ENCODE measurements at regions not wholly inside any gene's neighbourhood (a gene's known extent, or its start where the extent isn't known, plus 50 kb on each side); places are given as distances from the start of the nearest gene placed in this dataset.

GRCh38 chr6:91669154-91669870, 1082.4 kb upstream of the MAP3K7 start:
- DNase-seq = peak; percentile 74

GRCh38 chr6:91667596-91667995, 1080.7 kb upstream of the MAP3K7 start:
- DNase-seq = no peak

GRCh38 chr6:91664327-91664959, 1077.6 kb upstream of the MAP3K7 start:
- DNase-seq = no peak

DNA sequence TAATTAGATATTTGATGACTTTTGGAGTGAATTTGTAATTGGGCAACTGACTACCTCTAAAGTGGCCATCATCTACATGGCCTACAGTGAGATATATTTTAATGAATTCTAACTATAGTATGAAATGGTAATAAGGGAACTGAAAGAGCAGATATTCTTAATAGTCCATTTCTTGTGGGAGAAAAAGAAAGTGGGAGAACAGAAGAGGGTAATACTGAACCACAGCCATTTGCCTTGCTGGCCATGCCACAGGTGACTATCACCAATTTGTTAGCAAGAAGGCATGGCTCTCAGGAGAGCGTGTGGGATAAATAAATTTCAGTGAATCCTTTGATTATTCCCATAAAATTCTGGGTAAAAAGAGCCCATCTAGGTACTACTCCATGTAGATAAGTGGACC, 1074.0 kb upstream of the MAP3K7 start:
- DNase-seq = no peak

DNA sequence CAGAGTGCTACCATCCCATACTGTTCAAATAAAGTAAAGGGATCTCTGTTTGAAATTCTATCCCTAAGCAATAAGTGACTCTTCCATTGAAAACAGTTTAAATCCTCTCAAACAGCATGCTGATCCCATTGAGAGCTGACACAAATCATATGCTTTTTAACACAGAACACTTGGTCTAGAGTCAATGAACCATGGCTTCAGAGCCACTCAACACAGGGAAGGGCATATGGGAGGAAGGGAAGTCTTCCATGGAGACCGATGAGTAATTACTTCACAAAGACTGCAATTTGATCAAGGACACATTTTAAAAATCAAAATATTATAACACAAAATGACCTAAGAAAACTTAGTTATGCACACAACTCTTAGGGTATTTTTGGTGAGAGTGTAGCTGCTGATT, 1073.0 kb upstream of the MAP3K7 start:
- peak; percentile 33 for DNase-seq

DNA sequence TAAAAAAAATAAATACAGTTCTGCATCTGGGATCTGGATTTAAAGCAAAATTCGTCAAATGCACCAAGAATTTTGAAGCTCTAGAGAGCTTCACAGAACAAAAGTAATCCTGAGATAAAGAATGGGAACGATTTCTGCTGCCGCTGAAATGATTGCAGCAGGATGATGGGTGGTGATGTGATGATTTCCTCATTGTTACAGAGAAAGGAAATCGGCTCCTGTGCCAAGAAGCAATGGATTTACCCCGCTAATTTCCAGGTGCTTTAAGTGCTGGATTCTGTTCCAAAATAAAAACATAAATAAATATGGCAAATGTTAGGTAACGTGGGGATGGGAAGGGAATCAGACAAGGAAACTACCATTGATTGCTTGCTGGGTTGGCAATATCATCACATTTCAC, 1067.9 kb upstream of the MAP3K7 start:
- DNase-seq = no peak

- DNase-seq = no peak
These were observed 1067.5 kb upstream of the MAP3K7 start for GRCh38 chr6:91654357-91654756.

GRCh38 chr6:91653895-91654294, 1067.0 kb upstream of the MAP3K7 start:
- no peak for DNase-seq

DNA sequence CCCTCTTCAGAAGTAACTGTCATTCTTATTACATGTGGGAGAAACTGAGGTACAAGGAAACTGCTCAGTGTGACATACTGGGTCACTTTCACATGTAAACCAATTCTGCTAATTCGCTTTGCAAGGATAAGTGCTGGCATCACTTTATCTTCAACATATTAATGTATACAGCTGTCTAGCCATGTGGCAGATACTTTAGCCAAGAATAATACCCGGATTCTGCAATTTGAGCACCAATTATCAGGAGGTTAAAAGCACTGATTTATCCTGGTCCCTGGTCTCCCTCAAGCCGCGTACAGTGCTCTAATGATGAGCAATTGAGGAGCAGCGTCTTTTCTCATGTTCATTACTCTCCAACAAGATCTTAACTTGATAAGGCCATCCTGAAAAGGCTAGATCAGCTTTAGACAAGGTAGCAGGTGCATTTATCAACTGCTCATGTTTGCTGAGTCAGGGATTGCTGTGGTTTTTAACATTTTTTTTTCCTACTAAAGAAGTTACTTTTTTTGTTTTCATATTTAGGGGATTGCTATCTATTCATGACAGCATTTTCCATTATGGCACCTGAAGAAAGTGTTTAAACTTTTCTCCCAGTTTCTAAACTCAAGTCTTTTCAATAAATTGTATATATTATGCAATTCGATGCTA, 1066.3 kb upstream of the MAP3K7 start:
- no peak for DNase-seq

GRCh38 chr6:91646649-91647048, 1059.8 kb upstream of the MAP3K7 start:
- no peak for DNase-seq

- DNase-seq = no peak
These were observed 1058.9 kb upstream of the MAP3K7 start for GRCh38 chr6:91645811-91646210.

DNA sequence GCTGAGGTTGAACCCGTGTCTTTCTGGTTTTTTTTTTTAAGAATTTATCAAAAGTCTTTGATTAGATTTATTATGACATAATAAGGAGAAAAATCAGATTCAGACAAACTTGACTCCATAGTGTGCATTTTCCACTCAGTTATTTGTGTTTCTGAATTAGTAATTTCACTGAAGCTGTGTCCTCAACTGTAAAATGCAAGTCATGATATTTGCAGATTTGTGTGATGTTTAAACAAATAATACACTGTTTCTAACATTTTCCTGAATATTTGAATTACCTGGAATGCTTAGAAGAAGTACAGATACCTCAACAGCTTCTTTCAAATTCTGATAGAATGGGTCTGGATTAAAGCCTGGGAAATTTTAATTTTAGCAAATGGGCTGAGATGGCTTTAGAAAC, 1050.3 kb upstream of the MAP3K7 start:
- no peak for DNase-seq

DNA sequence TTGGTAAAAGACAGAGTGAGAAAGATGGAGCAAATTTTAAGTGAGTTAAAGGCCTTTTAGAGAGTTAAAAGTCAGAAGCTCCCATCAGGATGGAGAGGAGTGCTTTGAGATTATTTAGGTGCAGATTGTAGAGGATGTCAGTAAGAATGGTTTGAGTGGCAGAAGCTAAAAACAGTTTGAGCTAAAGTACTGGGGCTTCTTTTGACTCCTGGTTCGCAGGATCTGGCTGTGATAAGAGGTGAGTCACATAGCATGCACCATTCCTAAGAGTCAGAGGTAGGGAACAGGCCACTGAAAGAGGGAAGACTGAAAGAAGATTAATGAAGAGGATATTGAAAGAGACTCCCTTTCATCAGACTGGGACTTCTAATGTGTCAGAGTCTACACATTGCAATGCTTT, 1047.9 kb upstream of the MAP3K7 start:
- no peak for DNase-seq

DNA sequence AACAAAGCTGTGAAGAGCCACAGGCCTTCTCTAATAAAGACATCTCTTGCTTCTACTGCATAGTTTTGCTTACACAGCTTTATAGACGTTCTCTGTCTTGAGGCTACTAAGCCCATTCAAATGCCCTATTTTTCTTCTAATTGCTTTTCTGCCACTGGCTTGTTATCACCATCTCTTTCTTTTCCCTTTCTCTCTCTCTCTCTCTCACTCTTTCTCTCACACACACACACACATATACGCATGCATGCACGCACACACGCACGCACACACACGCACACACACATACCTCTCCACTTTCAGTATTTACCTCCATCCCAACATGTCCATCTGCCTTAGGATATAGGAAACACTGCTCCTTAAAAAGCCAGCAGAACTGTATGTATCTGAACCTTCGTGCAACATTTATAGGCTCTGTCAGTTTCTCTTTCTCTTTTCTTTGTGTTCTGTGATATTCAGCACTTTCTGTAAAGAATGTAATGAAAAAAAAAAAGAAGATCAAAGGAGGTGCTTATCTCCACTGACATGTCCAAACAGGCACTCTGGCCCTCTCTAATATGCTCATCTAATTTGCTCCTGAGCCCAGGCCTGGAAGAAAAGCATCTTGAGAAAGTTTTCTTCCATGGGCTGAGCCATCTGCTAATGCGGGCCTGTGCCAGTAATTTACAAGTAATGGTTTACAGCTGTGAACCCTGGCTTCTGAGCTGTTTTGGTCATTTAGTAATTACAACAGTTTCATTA, 1046.7 kb upstream of the MAP3K7 start:
- DNase-seq = no peak

- DNase-seq = no peak
These were observed 1045.4 kb upstream of the MAP3K7 start for GRCh38 chr6:91632308-91632707.

- no peak for DNase-seq
These were observed 1044.4 kb upstream of the MAP3K7 start for GRCh38 chr6:91631227-91631626.

- no peak for DNase-seq
These were observed 1040.0 kb upstream of the MAP3K7 start for GRCh38 chr6:91626911-91627310.

GRCh38 chr6:91613481-91613880, 1026.6 kb upstream of the MAP3K7 start:
- no peak for DNase-seq

GRCh38 chr6:91611190-91611589, 1024.3 kb upstream of the MAP3K7 start:
- no peak for DNase-seq

- DNase-seq = no peak
These were observed 1021.6 kb upstream of the MAP3K7 start for GRCh38 chr6:91608428-91608827.

DNA sequence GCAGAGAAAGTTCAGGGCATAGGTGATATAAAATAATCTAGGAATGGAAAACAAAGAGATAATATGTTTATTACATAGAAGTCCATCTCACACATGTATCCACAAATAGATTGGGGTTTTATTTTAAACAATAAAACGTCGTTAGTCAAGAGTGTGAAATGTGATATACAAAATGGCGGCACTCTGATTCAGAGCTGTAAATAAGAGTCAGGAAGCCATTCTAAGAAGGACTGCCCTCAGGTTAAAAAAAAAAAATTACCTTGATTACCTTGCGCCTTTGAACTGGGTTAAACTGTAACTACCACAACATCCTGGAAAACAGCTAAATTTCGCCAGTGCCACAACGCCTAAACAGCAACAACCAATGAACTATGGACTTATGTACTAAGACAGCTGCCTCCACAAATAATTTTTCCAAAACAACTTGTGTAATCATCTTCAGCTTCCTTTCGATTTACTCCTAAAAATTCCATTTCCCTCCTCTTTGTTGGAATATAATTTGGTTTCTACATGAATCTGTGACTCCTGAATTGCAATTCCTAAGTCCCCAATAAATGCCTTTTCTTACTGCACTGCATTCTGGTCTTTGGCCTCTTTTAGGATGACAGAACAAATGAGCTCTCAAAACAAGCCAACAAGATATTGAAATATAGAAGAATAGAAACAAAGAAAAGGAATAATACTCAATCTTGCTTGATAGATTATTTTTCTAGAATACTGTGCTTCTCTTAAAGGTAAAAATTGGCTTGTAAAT, 1019.5 kb upstream of the MAP3K7 start:
- DNase-seq = no peak

DNA sequence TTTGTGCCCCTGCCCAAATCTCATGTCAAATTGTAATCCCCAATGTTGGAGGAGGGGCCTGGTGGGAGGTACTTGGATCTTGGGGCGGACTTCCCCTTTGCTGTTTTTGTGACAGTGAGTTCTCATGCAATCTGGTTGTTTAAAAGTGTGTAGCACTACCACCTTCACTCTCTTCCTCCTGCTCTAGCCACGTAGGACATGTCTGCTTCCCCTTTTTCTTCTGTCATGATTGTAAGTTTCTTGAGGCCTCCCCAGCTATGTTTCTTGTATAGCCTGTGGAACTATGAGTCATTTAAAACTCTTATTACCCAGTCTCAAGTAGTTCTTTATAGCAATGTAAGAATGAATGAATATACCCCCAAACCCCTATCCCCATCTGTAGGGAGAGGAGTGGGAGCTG, 1013.7 kb upstream of the MAP3K7 start:
- DNase-seq = no peak

GRCh38 chr6:91590191-91590590, 1003.3 kb upstream of the MAP3K7 start:
- DNase-seq = no peak

All from NCI-H774 (cell line).